GM23338 (cell line): ENCODE measurements at regions not wholly inside any gene's neighbourhood (a gene's known extent, or its start where the extent isn't known, plus 50 kb on each side); places are given as distances from the start of the nearest gene placed in this dataset.
A peak's percentile ranks its signal among the peaks of the same experiment; 100 is the strongest.

Experiments
- ATAC-seq: fragments of 200-7000 bp; cut with Tn5 transposase; 3 replicates; pipeline ENCODE4 v1.9.1; 2020
- DNase-seq: peaks from one replicate; pipeline ENCODE4 v3.0.0-alpha.2; 2015; ENCODE audit warnings: low spot score
- H2AFZ ChIP-seq: fragments of 200-600 bp; sonication (generic); 2 replicates; pipeline ENCODE4 v1.8.0; 2016; ENCODE audit warnings: antibody characterized with exemption, mild to moderate bottlenecking, moderate library complexity
- H3F3A ChIP-seq: fragments of 200-600 bp; sonication (generic); replicated peaks from 2 replicates; pipeline ENCODE4 v1.8.0; 2017; ENCODE audit warnings: antibody characterized with exemption, mixed run types, low read depth
- H3K27ac ChIP-seq: fragments of 200-600 bp; sonication (generic); 2 replicates; pipeline ENCODE4 v1.6.1; 2016; ENCODE audit warnings: low read depth
- H3K27me3 ChIP-seq: fragments of 200-600 bp; sonication (generic); 2 replicates; pipeline ENCODE4 v1.8.0; 2016; ENCODE audit warnings: mild to moderate bottlenecking, mixed run types, moderate library complexity; ENCODE audit not compliant: insufficient read depth
- H3K36me3 ChIP-seq: fragments of 200-600 bp; sonication (generic); 2 replicates; pipeline ENCODE4 v1.8.0; 2016; ENCODE audit warnings: mild to moderate bottlenecking; ENCODE audit not compliant: insufficient read depth
- H3K4me1 ChIP-seq: fragments of 200-600 bp; sonication (generic); 2 replicates; pipeline ENCODE4 v1.8.0; 2016; ENCODE audit warnings: mild to moderate bottlenecking, moderate library complexity; ENCODE audit not compliant: insufficient read depth
- H3K4me2 ChIP-seq: fragments of 200-600 bp; sonication (generic); 2 replicates; pipeline ENCODE4 v1.7.1; 2017; ENCODE audit warnings: mixed run types
- H3K4me3 ChIP-seq: fragments of 200-600 bp; sonication (generic); 2 replicates; pipeline ENCODE4 v1.6.1; 2016; ENCODE audit warnings: mixed run types
- H3K79me2 ChIP-seq: fragments of 200-600 bp; sonication (generic); replicated peaks from 2 replicates; pipeline ENCODE4 v1.8.0; 2017; ENCODE audit warnings: mild to moderate bottlenecking; ENCODE audit not compliant: insufficient read depth
- H3K9me2 ChIP-seq: fragments of 200-600 bp; sonication (generic); 2 replicates; pipeline ENCODE4 v1.8.0; 2017; ENCODE audit not compliant: insufficient read depth
- H4K20me1 ChIP-seq: fragments of 200-600 bp; sonication (generic); replicated peaks from 2 replicates; pipeline ENCODE4 v1.8.0; 2017; ENCODE audit warnings: mild to moderate bottlenecking; ENCODE audit not compliant: insufficient read depth
- H3K27ac Mint-ChIP-seq: 2 replicates; pipeline ENCODE4 v1.8.0; 2020; ENCODE audit warnings: inconsistent platforms, mild to moderate bottlenecking, moderate library complexity, mixed read lengths
- H3K27me3 Mint-ChIP-seq: 3 replicates; pipeline ENCODE4 v1.8.0; 2022; ENCODE audit warnings: low read depth, mild to moderate bottlenecking, moderate library complexity, mixed read lengths, inconsistent platforms; ENCODE audit not compliant: insufficient read depth, poor library complexity
- H3K36me3 Mint-ChIP-seq: 3 replicates; pipeline ENCODE4 v1.8.0; 2021; ENCODE audit warnings: low read depth, mild to moderate bottlenecking, inconsistent platforms, moderate library complexity, mixed read lengths
- H3K4me1 Mint-ChIP-seq: 3 replicates; pipeline ENCODE4 v1.8.0; 2020; ENCODE audit warnings: mild to moderate bottlenecking, inconsistent platforms, mixed read lengths
- H3K4me3 Mint-ChIP-seq: 3 replicates; pipeline ENCODE4 v1.8.0; 2021; ENCODE audit warnings: moderate library complexity, mild to moderate bottlenecking, inconsistent platforms, mixed read lengths
- H3K9me3 Mint-ChIP-seq: 3 replicates; pipeline ENCODE4 v1.8.0; 2020; ENCODE audit warnings: moderate library complexity, mild to moderate bottlenecking, inconsistent platforms, mixed read lengths
- CREB1 ChIP-seq: fragments of 250-450 bp; sonication (Bioruptor Pico); IDR thresholded peaks from 2 replicates; pipeline ENCODE4 v1.5.0; 2020; ENCODE audit warnings: low read depth, mild to moderate bottlenecking, moderate library complexity
- EZH2 ChIP-seq: fragments of 200-600 bp; sonication (generic); IDR thresholded peaks from one replicate; pipeline ENCODE4 v1.8.0; 2017; ENCODE audit warnings: antibody characterized with exemption, mild to moderate bottlenecking, low read depth; ENCODE audit not compliant: unreplicated experiment
- EZH2phosphoT487 ChIP-seq: fragments of 200-600 bp; sonication (generic); IDR thresholded peaks from one replicate; pipeline ENCODE4 v1.8.1; 2018; ENCODE audit warnings: antibody characterized with exemption; ENCODE audit not compliant: unreplicated experiment
- JUNB ChIP-seq: IDR thresholded peaks from one replicate; pipeline ENCODE4 v1.6.1; 2016; ENCODE audit warnings: antibody characterized with exemption; ENCODE audit not compliant: unreplicated experiment
- NANOG ChIP-seq: IDR thresholded peaks from 2 replicates; pipeline ENCODE4 v1.6.1; 2016; ENCODE audit warnings: antibody characterized with exemption, borderline replicate concordance
- POLR2AphosphoS5 ChIP-seq: IDR thresholded peaks from 2 replicates; pipeline ENCODE4 v1.6.1; 2016; ENCODE audit warnings: antibody characterized with exemption, low read depth
- REST ChIP-seq: IDR thresholded peaks from one replicate; pipeline ENCODE4 v1.6.1; 2018; ENCODE audit warnings: antibody characterized with exemption; ENCODE audit not compliant: unreplicated experiment
- STAT1 ChIP-seq: IDR thresholded peaks from one replicate; pipeline ENCODE4 v1.6.1; 2016; ENCODE audit warnings: antibody characterized with exemption; ENCODE audit not compliant: unreplicated experiment
- ZNF114 ChIP-seq: fragments of 250-450 bp; sonication (Bioruptor Pico); IDR thresholded peaks from 2 replicates; pipeline ENCODE4 v1.5.0; 2020; ENCODE audit warnings: mild to moderate bottlenecking, moderate library complexity
- ZNF331 ChIP-seq: fragments of 250-450 bp; sonication (Bioruptor Pico); IDR thresholded peaks from 2 replicates; pipeline ENCODE4 v1.5.0; 2020; ENCODE audit warnings: low read depth, mild to moderate bottlenecking, moderate library complexity
- TF ChIP-seq, protein P1 (sequence below), 2 experiments: fragments of 200-600 bp in 1 of 2; sonication (generic) in 1 of 2; conservative IDR thresholded peaks; 2 replicates each; pipeline versions ENCODE4 v1.5.1 to v1.6.1; 2016 to 2017; ENCODE audit warnings: antibody characterized with exemption in 2 of 2, low read depth in 2 of 2, mild to moderate bottlenecking in 2 of 2, moderate library complexity in 1 of 2
- TF ChIP-seq, protein P2 (sequence below): fragments of 250-450 bp; sonication (Bioruptor Pico); IDR thresholded peaks from 2 replicates; pipeline ENCODE4 v1.5.0; 2020; ENCODE audit warnings: mild to moderate bottlenecking, moderate library complexity
- TF ChIP-seq, protein P3 (sequence below): IDR thresholded peaks from 2 replicates; pipeline ENCODE4 v1.6.1; 2016; ENCODE audit warnings: antibody characterized with exemption

GRCh38 chr10:36803229-36803628, 322.2 kb upstream of the ANKRD30A start:
- no peaks in the 10 kb centered on the region for H3K27me3 Mint-ChIP-seq
- Histone ChIP-seq H2AFZ (peak overlapping the region; percentile 2; the same call in 1 of the 2 replicates), H3K9me2 (no peaks in the 10 kb centered on the region), H3K27ac (no peak overlapping the region), H3K4me1 (no peaks in the 10 kb centered on the region), H3K36me3 (no peaks in the 10 kb centered on the region), H3K27me3 (no peaks in the 10 kb centered on the region), H4K20me1 (no peaks in the 10 kb centered on the region), H3F3A (no peaks in the 10 kb centered on the region), H3K4me3 (no peak overlapping the region), H3K79me2 (no peaks in the 10 kb centered on the region), H3K4me2 (no peak overlapping the region)
- no peak overlapping the region for H3K27ac Mint-ChIP-seq
- no peak overlapping the region for H3K4me3 Mint-ChIP-seq
- H3K36me3 Mint-ChIP-seq, result no peaks in the 10 kb centered on the region
- DNase-seq (no peak), ATAC-seq (no peak)
- TF ChIP-seq CREB1 (CRISPR knock-in tag) (no peak), EZH2phosphoT487 (no peak), ZNF331 (CRISPR knock-in tag) (no peak), STAT1 (no peak), NANOG (no peak), REST (no peak), EZH2 (no peak), JUNB (no peak), POLR2AphosphoS5 (no peak), ZNF114 (CRISPR knock-in tag) (no peak)
- TF ChIP-seq, protein P1, sequence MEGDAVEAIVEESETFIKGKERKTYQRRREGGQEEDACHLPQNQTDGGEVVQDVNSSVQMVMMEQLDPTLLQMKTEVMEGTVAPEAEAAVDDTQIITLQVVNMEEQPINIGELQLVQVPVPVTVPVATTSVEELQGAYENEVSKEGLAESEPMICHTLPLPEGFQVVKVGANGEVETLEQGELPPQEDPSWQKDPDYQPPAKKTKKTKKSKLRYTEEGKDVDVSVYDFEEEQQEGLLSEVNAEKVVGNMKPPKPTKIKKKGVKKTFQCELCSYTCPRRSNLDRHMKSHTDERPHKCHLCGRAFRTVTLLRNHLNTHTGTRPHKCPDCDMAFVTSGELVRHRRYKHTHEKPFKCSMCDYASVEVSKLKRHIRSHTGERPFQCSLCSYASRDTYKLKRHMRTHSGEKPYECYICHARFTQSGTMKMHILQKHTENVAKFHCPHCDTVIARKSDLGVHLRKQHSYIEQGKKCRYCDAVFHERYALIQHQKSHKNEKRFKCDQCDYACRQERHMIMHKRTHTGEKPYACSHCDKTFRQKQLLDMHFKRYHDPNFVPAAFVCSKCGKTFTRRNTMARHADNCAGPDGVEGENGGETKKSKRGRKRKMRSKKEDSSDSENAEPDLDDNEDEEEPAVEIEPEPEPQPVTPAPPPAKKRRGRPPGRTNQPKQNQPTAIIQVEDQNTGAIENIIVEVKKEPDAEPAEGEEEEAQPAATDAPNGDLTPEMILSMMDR (conservative IDR thresholded peaks at IDR 0.05; ENCODE audit: low read depth in 2 of 2), result no peak
- TF ChIP-seq, protein P2, sequence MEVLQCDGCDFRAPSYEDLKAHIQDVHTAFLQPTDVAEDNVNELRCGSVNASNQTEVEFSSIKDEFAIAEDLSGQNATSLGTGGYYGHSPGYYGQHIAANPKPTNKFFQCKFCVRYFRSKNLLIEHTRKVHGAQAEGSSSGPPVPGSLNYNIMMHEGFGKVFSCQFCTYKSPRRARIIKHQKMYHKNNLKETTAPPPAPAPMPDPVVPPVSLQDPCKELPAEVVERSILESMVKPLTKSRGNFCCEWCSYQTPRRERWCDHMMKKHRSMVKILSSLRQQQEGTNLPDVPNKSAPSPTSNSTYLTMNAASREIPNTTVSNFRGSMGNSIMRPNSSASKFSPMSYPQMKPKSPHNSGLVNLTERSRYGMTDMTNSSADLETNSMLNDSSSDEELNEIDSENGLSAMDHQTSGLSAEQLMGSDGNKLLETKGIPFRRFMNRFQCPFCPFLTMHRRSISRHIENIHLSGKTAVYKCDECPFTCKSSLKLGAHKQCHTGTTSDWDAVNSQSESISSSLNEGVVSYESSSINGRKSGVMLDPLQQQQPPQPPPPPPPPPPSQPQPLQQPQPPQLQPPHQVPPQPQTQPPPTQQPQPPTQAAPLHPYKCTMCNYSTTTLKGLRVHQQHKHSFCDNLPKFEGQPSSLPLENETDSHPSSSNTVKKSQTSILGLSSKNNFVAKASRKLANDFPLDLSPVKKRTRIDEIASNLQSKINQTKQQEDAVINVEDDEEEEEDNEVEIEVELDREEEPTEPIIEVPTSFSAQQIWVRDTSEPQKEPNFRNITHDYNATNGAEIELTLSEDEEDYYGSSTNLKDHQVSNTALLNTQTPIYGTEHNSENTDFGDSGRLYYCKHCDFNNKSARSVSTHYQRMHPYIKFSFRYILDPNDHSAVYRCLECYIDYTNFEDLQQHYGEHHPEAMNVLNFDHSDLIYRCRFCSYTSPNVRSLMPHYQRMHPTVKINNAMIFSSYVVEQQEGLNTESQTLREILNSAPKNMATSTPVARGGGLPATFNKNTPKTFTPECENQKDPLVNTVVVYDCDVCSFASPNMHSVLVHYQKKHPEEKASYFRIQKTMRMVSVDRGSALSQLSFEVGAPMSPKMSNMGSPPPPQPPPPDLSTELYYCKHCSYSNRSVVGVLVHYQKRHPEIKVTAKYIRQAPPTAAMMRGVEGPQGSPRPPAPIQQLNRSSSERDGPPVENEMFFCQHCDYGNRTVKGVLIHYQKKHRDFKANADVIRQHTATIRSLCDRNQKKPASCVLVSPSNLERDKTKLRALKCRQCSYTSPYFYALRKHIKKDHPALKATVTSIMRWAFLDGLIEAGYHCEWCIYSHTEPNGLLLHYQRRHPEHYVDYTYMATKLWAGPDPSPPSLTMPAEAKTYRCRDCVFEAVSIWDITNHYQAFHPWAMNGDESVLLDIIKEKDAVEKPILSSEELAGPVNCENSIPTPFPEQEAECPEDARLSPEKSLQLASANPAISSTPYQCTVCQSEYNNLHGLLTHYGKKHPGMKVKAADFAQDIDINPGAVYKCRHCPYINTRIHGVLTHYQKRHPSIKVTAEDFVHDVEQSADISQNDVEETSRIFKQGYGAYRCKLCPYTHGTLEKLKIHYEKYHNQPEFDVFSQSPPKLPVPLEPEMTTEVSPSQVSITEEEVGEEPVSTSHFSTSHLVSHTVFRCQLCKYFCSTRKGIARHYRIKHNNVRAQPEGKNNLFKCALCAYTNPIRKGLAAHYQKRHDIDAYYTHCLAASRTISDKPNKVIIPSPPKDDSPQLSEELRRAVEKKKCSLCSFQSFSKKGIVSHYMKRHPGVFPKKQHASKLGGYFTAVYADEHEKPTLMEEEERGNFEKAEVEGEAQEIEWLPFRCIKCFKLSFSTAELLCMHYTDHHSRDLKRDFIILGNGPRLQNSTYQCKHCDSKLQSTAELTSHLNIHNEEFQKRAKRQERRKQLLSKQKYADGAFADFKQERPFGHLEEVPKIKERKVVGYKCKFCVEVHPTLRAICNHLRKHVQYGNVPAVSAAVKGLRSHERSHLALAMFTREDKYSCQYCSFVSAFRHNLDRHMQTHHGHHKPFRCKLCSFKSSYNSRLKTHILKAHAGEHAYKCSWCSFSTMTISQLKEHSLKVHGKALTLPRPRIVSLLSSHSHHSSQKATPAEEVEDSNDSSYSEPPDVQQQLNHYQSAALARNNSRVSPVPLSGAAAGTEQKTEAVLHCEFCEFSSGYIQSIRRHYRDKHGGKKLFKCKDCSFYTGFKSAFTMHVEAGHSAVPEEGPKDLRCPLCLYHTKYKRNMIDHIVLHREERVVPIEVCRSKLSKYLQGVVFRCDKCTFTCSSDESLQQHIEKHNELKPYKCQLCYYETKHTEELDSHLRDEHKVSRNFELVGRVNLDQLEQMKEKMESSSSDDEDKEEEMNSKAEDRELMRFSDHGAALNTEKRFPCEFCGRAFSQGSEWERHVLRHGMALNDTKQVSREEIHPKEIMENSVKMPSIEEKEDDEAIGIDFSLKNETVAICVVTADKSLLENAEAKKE, result no peak
- TF ChIP-seq, protein P3, sequence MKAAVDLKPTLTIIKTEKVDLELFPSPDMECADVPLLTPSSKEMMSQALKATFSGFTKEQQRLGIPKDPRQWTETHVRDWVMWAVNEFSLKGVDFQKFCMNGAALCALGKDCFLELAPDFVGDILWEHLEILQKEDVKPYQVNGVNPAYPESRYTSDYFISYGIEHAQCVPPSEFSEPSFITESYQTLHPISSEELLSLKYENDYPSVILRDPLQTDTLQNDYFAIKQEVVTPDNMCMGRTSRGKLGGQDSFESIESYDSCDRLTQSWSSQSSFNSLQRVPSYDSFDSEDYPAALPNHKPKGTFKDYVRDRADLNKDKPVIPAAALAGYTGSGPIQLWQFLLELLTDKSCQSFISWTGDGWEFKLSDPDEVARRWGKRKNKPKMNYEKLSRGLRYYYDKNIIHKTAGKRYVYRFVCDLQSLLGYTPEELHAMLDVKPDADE, result no peak
- H3K9me3 Mint-ChIP-seq, result no peaks in the 10 kb centered on the region; the same call in 2 of the 3 replicates
- no peaks in the 10 kb centered on the region for H3K4me1 Mint-ChIP-seq
